HG03460 (cell line): ENCODE measurements at regions not wholly inside any gene's neighbourhood (a gene's known extent, or its start where the extent isn't known, plus 50 kb on each side); places are given as distances from the start of the nearest gene placed in this dataset.
A peak's percentile ranks its signal among the peaks of the same experiment; 100 is the strongest.
"Not testable (repeated sequence)": the region's sequence is repeated elsewhere in the genome, so short reads cannot be mapped to it uniquely, and the experiment has no call there.

Experiments used
- ATAC-seq: cut with Tn5 transposase; IDR thresholded peaks from one replicate; pipeline ENCODE4 v1.9.1; 2021; ENCODE audit not compliant: unreplicated experiment

DNA sequence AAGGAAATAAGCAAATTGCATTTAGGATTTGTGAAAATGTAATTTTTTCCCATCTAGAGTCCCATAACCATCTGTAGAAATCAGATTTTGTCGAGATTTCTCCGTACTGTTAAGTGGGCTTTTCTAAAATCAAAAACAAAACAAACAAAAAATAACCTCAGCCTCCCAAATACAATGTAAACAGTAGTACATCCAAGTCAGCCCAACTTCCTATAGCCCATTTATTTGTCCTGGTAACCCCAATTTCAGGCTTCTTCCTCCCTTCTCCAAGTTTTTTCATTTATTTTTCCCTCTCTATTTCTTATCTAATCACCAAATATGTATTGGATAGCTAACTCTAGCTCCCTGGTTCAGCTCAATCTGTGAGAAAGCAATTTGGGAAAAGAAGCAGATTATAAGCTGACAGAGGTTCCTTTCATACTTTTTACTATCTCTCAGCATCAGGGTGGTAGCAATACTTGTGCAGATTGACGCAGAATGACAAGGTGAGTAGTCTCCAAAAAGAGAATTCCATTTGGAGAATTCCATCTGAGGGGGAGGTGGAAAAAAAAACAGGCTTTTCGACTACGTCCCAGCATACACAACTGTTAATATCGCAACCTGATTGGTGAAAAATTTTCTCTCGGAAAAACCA lies 132.6 kb upstream of the BTN3A2 start:
- no peak for ATAC-seq

- ATAC-seq, result peak; percentile 18
Measured at GRCh38 chr6:26232940-26233648, 131.9 kb upstream of the BTN3A2 start.

GRCh38 chr6:26233649-26234420 lies 131.2 kb upstream of the BTN3A2 start:
- peak; percentile 44 for ATAC-seq

DNA sequence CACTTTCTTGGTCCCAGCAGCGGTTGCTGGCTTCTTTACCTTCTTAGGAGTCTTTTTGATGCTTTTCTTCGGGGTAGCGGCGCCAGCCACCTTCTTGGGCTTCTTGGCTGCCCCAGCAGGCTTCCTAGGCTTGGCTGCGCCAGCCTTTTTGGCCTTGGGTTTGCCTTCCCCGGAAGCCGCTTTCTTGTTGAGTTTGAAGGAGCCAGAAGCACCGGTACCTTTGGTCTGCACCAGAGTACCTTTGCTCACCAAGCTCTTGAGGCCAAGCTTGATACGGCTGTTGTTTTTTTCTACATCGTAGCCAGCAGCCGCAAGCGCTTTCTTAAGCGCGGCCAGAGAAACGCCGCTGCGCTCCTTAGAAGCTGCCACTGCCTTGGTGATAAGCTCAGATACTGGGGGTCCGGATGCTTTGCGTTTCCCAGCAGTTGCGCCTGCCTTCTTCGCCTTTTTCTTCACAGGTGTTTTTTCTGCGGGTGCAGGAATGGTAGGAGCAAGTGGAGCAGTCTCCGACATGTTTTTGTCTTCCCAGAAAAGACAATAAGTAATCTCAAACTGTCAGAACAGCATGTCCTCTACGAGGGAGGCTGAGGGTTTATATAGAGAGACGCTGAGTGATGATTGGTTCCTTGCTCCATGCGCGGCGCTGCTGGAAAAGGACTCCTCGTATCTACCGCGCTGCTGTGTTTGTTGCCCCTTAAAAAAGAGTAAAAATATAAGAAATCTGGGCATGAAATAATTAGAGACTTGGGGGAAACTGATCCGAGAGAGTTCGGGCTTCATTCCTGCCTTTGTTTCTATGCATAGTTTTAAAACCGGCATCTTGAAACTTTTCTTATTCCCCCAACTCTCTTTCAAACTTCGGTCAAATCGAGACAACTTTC lies 130.3 kb upstream of the BTN3A2 start:
- ATAC-seq, result peak; percentile 51

GRCh38 chr6:26235302-26235670 lies 129.7 kb upstream of the BTN3A2 start:
- no peak for ATAC-seq

GRCh38 chr6:26239415-26239814 lies 125.6 kb upstream of the BTN3A2 start:
- ATAC-seq, result not testable (repeated sequence)

DNA sequence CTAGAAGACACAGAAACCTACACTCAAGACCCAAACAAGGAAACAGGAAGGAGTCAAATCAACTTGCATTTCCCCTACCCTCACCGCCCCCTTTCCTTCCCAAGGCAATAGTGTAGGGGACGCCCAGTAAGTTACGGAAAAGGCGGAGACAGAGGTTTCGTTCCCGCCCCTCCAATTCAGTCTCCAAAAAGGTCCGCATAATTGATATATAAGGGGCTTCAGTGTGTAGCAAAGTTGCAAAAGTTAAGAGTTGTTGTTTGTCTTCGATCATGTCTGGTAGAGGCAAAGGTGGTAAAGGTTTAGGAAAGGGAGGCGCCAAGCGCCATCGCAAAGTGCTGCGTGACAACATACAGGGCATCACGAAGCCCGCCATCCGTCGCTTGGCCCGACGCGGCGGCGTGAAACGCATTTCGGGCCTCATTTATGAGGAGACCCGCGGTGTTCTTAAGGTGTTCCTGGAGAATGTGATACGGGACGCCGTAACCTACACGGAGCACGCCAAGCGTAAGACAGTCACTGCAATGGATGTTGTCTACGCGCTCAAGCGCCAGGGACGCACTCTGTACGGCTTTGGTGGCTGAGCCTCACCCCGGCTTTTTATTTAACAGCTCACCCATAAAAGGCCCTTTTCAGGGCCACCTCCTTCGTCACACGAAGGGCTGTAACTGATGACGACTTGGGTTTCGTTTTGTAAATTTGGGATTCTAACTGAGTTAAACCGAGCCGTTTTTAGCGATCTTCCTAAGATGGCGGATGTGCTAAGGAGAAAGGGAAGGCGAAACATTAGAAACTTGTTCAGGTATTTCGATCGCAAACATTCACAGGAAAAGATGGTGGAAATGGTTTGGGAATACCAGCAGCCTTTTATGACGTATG lies 124.6 kb upstream of the BTN3A2 start:
- peak; percentile 61 for ATAC-seq

DNA sequence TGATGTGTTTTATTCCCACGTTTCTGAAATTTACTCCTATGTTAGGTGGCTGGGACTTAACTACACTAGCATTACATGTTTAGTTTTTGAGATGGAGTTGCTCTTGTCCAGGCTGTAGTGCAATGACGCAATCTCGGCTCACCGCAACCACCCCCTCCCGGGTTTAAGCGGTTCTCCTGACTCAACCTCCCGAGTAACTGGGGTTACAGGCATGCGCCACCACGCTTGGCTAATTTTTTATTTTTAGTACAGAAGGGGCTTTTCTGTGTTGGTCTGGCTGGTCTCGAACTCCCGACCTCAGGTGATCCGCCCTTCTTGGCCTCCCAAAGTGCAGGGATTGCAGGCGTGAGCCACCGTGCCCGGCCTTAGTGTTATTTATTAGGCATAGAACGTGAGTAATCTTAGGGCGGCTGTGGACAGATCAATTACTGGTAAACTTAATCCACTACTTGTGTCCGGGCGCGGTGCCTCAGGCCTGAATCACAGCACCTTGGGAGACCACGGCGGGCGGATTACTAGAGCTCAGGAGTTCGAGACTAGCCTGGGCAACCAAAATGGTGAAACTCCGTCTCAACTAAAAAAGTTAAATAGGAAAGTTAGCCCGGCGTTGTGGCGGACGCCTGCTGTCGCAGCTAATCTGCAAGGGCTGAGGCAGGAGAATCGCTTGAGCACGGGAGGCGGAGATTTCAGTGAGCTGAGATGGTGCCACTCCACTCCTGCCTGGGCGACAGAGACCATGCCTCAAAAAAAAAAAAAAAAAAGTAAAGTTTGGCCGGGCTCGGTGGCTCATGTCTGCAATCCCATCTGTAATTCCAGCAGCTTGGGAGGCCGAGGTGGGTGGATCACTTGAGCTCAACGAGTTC lies 123.7 kb upstream of the BTN3A2 start:
- ATAC-seq, result peak; percentile 5

DNA sequence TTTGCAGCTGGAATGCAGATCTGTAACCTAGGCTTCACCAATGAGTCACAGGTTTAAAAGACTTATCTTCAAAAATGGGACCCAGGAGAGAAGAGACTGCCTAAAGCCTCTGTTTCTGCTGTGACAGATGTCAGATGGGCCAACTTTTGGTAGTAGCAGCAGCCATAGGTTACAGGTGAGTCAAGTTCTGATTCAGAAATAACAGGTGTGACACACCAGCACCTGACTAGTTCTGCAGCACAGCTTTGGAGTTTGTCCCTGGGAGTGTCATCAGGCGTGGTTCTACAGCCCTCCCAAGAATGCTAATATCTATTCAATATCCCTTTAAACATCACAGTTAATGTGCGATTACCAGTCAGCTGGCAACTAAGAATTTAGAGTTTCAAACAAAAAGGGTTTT lies 121.9 kb upstream of the BTN3A2 start:
- ATAC-seq, result no peak

DNA sequence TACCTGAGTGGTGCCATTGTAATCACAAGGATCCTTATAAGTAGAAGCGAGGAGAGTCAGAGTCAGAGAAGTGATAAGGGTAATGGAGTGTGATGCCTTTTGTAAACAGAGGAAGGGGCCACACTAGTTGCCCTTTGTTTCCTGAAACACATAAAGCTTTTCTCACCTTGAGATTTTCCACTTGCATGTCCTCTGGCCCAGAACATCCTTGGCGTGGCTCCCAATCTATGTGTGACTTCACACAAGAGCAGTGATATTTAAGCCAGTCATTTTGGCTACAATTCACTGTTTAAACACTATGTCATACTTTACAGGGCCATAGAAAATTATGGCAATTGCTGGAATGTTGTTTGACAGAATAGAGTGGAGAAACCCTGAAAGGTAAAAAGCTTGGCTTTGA lies 121.2 kb upstream of the BTN3A2 start:
- ATAC-seq, result no peak

DNA sequence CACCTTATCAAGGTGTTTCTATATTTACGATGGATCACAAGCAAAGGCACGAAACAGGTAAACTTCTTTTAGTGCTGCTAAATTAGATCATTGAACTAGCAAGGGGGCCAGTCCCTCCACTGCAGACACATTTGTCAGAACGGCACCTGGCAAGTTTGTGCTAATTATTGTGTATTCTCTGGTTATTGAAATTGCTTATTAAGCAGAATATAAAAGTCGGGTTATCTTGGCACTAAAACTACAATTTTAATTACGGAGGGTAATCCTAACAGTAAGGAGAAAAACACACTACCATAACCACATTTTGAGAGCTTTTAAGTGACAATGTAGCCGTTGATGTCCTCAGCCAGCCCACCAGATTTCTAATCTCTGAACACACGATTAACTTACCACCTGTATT lies 118.9 kb upstream of the BTN3A2 start:
- no peak for ATAC-seq

DNA sequence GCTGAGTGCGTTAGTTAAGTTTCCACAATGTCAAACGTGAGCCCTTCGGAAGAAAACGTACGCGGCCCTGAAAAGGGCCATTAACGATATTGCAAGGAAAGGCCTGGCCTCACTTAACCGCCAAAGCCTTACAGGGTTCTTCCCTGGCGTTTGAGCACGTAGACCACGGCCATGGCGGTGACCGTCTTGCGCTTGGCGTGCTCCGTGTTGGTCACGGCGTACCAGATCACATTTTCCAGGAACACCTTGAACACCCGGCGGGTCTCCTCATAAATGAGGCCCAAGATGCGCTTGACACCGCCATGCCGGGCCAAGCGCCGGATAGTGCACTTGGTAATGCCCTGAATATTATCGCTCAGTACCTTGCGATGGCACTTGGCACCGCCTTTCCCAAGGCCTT lies 118.4 kb upstream of the BTN3A2 start:
- no peak for ATAC-seq

- peak; percentile 24 for ATAC-seq
Measured at GRCh38 chr6:26249707-26249956, 115.4 kb upstream of the BTN3A2 start.

GRCh38 chr6:26249957-26250697 lies 114.9 kb upstream of the BTN3A2 start:
- peak; percentile 45 for ATAC-seq

GRCh38 chr6:26250698-26251044 lies 114.3 kb upstream of the BTN3A2 start:
- ATAC-seq, result peak; percentile 6

DNA sequence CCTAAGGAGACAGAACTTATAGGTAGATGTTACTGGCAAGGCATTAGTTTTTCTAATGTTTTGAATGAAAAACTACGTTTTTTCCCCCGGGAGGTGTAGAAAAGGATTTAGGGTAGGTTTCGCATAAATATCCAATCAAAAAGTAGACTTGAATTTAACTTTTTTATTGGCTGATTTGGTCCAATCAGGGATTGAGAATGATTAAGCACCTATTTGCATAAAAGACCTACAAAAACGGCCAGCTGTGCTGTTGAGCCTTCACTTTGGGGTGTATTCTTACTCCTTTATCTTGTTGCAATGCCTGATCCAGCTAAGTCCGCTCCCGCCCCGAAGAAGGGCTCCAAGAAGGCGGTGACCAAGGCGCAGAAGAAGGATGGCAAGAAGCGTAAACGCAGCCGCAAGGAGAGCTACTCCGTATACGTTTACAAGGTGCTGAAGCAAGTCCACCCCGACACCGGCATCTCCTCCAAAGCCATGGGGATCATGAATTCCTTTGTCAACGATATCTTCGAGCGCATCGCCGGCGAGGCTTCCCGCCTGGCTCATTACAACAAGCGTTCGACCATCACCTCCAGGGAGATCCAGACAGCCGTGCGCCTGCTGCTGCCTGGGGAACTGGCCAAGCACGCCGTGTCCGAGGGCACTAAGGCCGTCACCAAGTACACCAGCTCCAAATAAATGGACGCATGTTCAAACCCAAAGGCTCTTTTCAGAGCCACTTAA lies 113.5 kb upstream of the BTN3A2 start:
- peak; percentile 52 for ATAC-seq

DNA sequence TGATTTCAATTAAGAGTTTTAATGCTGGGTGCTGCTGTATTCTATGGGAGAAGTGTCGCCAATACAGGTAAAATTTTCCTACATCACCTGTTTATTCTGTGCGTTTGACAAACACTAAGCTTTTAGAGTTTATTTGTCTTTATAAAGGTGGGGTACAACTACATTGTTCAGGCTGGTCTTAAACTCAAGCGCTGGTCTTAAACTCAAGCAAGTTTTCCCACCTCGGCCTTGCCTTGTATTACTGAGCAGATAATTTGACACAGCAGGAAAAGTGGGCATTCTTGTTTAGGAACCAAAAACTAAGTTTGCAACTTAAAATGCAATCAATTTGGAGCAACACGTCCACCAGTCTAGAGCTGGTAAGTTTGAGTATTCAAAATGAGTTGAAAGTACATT lies 112.9 kb upstream of the BTN3A2 start:
- ATAC-seq, result no peak

DNA sequence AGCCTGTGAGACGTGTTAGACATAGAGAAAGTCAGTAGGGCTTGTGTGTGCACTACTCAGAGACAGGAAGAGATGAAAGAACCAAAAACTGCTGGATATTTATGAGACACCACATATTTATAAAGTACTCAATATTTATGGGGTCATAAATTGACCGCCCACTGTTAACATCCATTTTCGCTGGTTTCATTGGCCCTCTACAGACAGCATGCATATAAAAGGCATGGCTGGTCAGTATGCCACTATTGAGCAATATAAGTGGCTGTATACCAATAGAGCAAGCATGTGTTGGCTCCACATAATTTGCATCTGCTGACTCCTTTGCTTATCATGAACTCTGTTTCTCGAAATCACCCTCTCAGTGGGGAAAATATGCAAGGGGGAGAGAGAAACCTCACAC lies 110.3 kb upstream of the BTN3A2 start:
- no peak for ATAC-seq
